Transverse colon (tissue), 4 donors: ENCODE measurements at regions not wholly inside any gene's neighbourhood (a gene's known extent, or its start where the extent isn't known, plus 50 kb on each side); places are given as distances from the start of the nearest gene placed in this dataset.

Experiments
- CTCF ChIP-seq, 5 experiments: fragments of 200-600 bp in 3 of 5; fragments of 450-650 bp in 2 of 5; sonication (generic) in 3 of 5; IDR thresholded peaks; 1 replicate in 2 of 5; 2 replicates in 3 of 5; pipeline ENCODE4 v1.5.1; 2016 to 2017; ENCODE audit warnings: antibody characterized with exemption in 5 of 5, inconsistent platforms in 3 of 5, mild to moderate bottlenecking in 2 of 5, moderate library complexity in 1 of 5
- POLR2A ChIP-seq: fragments of 450-650 bp; IDR thresholded peaks from one replicate; pipeline ENCODE4 v1.6.1; 2016; ENCODE audit warnings: antibody characterized with exemption, mild to moderate bottlenecking, moderate library complexity
- POLR2AphosphoS5 ChIP-seq, 3 donors: sonication (generic); formaldehyde crosslinking; IDR thresholded peaks; one replicate each; pipeline ENCODE4 v1.6.1; 2016; ENCODE audit warnings: antibody characterized with exemption in 3 of 3

- TF ChIP-seq CTCF (IDR thresholded peaks at IDR 0.05) (no peak), POLR2AphosphoS5 (IDR thresholded peaks at IDR 0.05) (no peak), POLR2A (no peak)
Observed at GRCh38 chr4:129355031-129355430, 259.1 kb downstream of the C4orf33 start.
